H9 (cell line): ENCODE measurements at regions not wholly inside any gene's neighbourhood (a gene's known extent, or its start where the extent isn't known, plus 50 kb on each side); places are given as distances from the start of the nearest gene placed in this dataset.

ENCODE experiments used
- DNase-seq: peaks from one replicate; pipeline ENCODE4 v3.0.0-alpha.2; 2017
- H2AFZ ChIP-seq: one replicate; pipeline ENCODE4 v1.6.1; 2013; ENCODE audit warnings: mild to moderate bottlenecking, low read length, control low read depth, moderate library complexity
- H2AK5ac ChIP-seq: 2 replicates; pipeline ENCODE4 v1.6.1; 2013; ENCODE audit warnings: low read length, control low read depth, mixed read lengths; ENCODE audit not compliant: insufficient read length
- H2BK120ac ChIP-seq: one replicate; pipeline ENCODE4 v1.6.1; 2013; ENCODE audit warnings: low read depth, mild to moderate bottlenecking, low read length, control low read depth, inconsistent platforms; ENCODE audit not compliant: poor library complexity, severe bottlenecking
- H2BK12ac ChIP-seq: 2 replicates; pipeline ENCODE4 v1.6.1; 2013; ENCODE audit warnings: low read length, control low read depth, mixed read lengths, low read depth; ENCODE audit not compliant: insufficient read length
- H2BK15ac ChIP-seq: 2 replicates; pipeline ENCODE4 v1.6.1; 2013; ENCODE audit warnings: low read depth, low read length, control low read depth
- H2BK20ac ChIP-seq: one replicate; pipeline ENCODE4 v1.6.1; 2013; ENCODE audit warnings: low read depth, mild to moderate bottlenecking, low read length, control low read depth, inconsistent platforms; ENCODE audit not compliant: poor library complexity, severe bottlenecking
- H2BK5ac ChIP-seq: 2 replicates; pipeline ENCODE4 v1.6.1; 2013; ENCODE audit warnings: low read length, control low read depth, mixed read lengths; ENCODE audit not compliant: insufficient read length
- H3K14ac ChIP-seq: 2 replicates; pipeline ENCODE4 v1.6.1; 2013; ENCODE audit warnings: low read length, control low read depth; ENCODE audit not compliant: insufficient read depth
- H3K18ac ChIP-seq: 2 replicates; pipeline ENCODE4 v1.6.1; 2013; ENCODE audit warnings: low read depth, mild to moderate bottlenecking, mixed read lengths, low read length, control low read depth; ENCODE audit not compliant: insufficient read length
- H3K23ac ChIP-seq: 2 replicates; pipeline ENCODE4 v1.6.1; 2013; ENCODE audit warnings: low read length, control low read depth, mixed read lengths, low read depth; ENCODE audit not compliant: insufficient read length
- H3K23me2 ChIP-seq: 2 replicates; pipeline ENCODE4 v1.6.1; 2013; ENCODE audit warnings: low read depth, mild to moderate bottlenecking, mixed read lengths, low read length, control low read depth; ENCODE audit not compliant: insufficient read length, poor library complexity, severe bottlenecking
- H3K27ac ChIP-seq: 2 replicates; pipeline ENCODE4 v1.5.1; 2013; ENCODE audit warnings: low read length, control low read depth, mixed read lengths, low read depth; ENCODE audit not compliant: insufficient read length
- H3K27me3 ChIP-seq: 2 replicates; pipeline ENCODE4 v1.6.1; 2013; ENCODE audit warnings: low read length, control low read depth, inconsistent platforms; ENCODE audit not compliant: insufficient read depth
- H3K4ac ChIP-seq: 2 replicates; pipeline ENCODE4 v1.6.1; 2013; ENCODE audit warnings: low read depth, mild to moderate bottlenecking, control low read depth, inconsistent platforms, low read length, moderate library complexity
- H3K4me1 ChIP-seq: 2 replicates; pipeline ENCODE4 v1.6.1; 2013; ENCODE audit warnings: low read length, control low read depth, inconsistent platforms; ENCODE audit not compliant: insufficient read depth
- H3K4me2 ChIP-seq: 2 replicates; pipeline ENCODE4 v1.6.1; 2013; ENCODE audit warnings: low read length, control low read depth, mixed read lengths; ENCODE audit not compliant: insufficient read length, insufficient read depth
- H3K56ac ChIP-seq: 2 replicates; pipeline ENCODE4 v1.6.1; 2013; ENCODE audit warnings: low read depth, mild to moderate bottlenecking, mixed read lengths, low read length, control low read depth; ENCODE audit not compliant: insufficient read length
- H3K79me1 ChIP-seq: 2 replicates; pipeline ENCODE4 v1.6.1; 2013; ENCODE audit warnings: low read depth, mild to moderate bottlenecking, moderate library complexity, low read length, control low read depth, inconsistent platforms; ENCODE audit not compliant: insufficient read depth, poor library complexity, severe bottlenecking
- H3K79me2 ChIP-seq: 2 replicates; pipeline ENCODE4 v1.6.1; 2013; ENCODE audit warnings: low read length, control low read depth, inconsistent platforms; ENCODE audit not compliant: insufficient read depth
- H3K9ac ChIP-seq: 2 replicates; pipeline ENCODE4 v1.6.1; 2013; ENCODE audit warnings: low read length, control low read depth, mixed read lengths; ENCODE audit not compliant: insufficient read length; ENCODE audit errors: extremely low read depth
- H3K9me3 ChIP-seq: one replicate; pipeline ENCODE4 v1.6.1; 2013; ENCODE audit warnings: low read depth, low read length, inconsistent platforms; ENCODE audit not compliant: control insufficient read depth
- H3T11ph ChIP-seq: one replicate; pipeline ENCODE4 v1.6.1; 2013; ENCODE audit warnings: mild to moderate bottlenecking, low read length, control low read depth, inconsistent platforms
- H4K20me1 ChIP-seq: one replicate; pipeline ENCODE4 v1.6.1; 2013; ENCODE audit not compliant: control insufficient read depth, insufficient read length, insufficient read depth
- H4K5ac ChIP-seq: 2 replicates; pipeline ENCODE4 v1.6.1; 2013; ENCODE audit warnings: low read depth, mild to moderate bottlenecking, mixed read lengths, low read length, control low read depth; ENCODE audit not compliant: insufficient read length
- H4K8ac ChIP-seq: replicated peaks from 2 replicates; pipeline ENCODE4 v1.6.1; 2013; ENCODE audit warnings: low read length, control low read depth, mixed read lengths, low read depth; ENCODE audit not compliant: insufficient read length
- H4K91ac ChIP-seq: 2 replicates; pipeline ENCODE4 v1.6.1; 2013; ENCODE audit warnings: low read depth, mild to moderate bottlenecking, moderate library complexity, mixed read lengths, low read length, control low read depth; ENCODE audit not compliant: insufficient read length
- H3K27ac Mint-ChIP-seq, 3 experiments: 2 replicates in 2 of 3; 3 replicates in 1 of 3; pipeline ENCODE4 v1.8.0; 2020 to 2021; ENCODE audit warnings: mixed read lengths in 3 of 3, mild to moderate bottlenecking in 1 of 3, moderate library complexity in 1 of 3
- H3K27me3 Mint-ChIP-seq: 2 replicates; pipeline ENCODE4 v1.8.0; 2021; ENCODE audit warnings: low read depth, mild to moderate bottlenecking, moderate library complexity, mixed read lengths
- H3K36me3 Mint-ChIP-seq, 3 experiments: 2 replicates in 2 of 3; 3 replicates in 1 of 3; pipeline ENCODE4 v1.8.0; 2020 to 2021; ENCODE audit warnings: low read depth in 3 of 3, mixed read lengths in 3 of 3; ENCODE audit not compliant: insufficient read depth in 1 of 3
- H3K4me1 Mint-ChIP-seq, 2 experiments: 2 replicates each; pipeline ENCODE4 v1.8.0; 2020; ENCODE audit warnings: mixed read lengths in 2 of 2
- H3K4me3 Mint-ChIP-seq, 2 experiments: 2 replicates in 1 of 2; 3 replicates in 1 of 2; pipeline ENCODE4 v1.8.0; 2020 to 2021; ENCODE audit warnings: mild to moderate bottlenecking in 2 of 2, mixed read lengths in 2 of 2, moderate library complexity in 1 of 2
- H3K9me3 Mint-ChIP-seq, 2 experiments: 2 replicates in 1 of 2; 3 replicates in 1 of 2; pipeline ENCODE4 v1.8.0; 2020; ENCODE audit warnings: mild to moderate bottlenecking in 2 of 2, mixed read lengths in 2 of 2, moderate library complexity in 1 of 2
- CTCF ChIP-seq: fragments of 200-600 bp; sonication (generic); conservative IDR thresholded peaks from 3 replicates; pipeline ENCODE4 v1.8.0; 2021; ENCODE audit warnings: antibody characterized with exemption, mild to moderate bottlenecking
- WGBS: extraction: QIAGEN DNeasy Blood & Tissue Kit; methylation state at CpG from one replicate; pipeline ENCODE4 v1.1.7; 2013; ENCODE audit warnings: missing lambda C conversion rate, low lambda C conversion rate, mixed read lengths; ENCODE audit not compliant: insufficient read length; ENCODE audit errors: extremely low coverage; 5-methylcytosine and 5-hydroxymethylcytosine counted together

- Histone ChIP-seq H3K27me3 (no peaks in the 10 kb centered on the region), H3K23me2 (no peaks in the 10 kb centered on the region), H4K91ac (no peak overlapping the region), H3K14ac (no peak overlapping the region), H3K27ac (no peak overlapping the region), H3K79me1 (no peaks in the 10 kb centered on the region), H4K5ac (no peak overlapping the region), H3K79me2 (no peaks in the 10 kb centered on the region), H3K23ac (no peak overlapping the region), H4K20me1 (no peaks in the 10 kb centered on the region), H2BK12ac (no peak overlapping the region), H2BK5ac (no peak overlapping the region), H3T11ph (no peak overlapping the region), H2AFZ (no peak overlapping the region), H3K4me2 (no peak overlapping the region), H2AK5ac (no peak overlapping the region), H3K56ac (no peak overlapping the region), H4K8ac (no peak overlapping the region), H3K9ac (no peak overlapping the region), H3K4ac (no peak overlapping the region), H3K9me3 (no peaks in the 10 kb centered on the region), H3K4me1 (no peaks in the 10 kb centered on the region), H2BK20ac (no peak overlapping the region), H2BK120ac (no peak overlapping the region), H3K18ac (no peak overlapping the region), H2BK15ac (no peak overlapping the region)
- DNase-seq: no peak
- WGBS: no CpG with 5 or more reads among the region's 5 CpGs
- H3K4me3 Mint-ChIP-seq: no peak overlapping the region
- no peak overlapping the region for H3K27ac Mint-ChIP-seq
- H3K4me1 Mint-ChIP-seq: peaks cover 8 to 9% of the 10 kb centered on the region in 2 experiments
- no peaks in the 10 kb centered on the region for H3K27me3 Mint-ChIP-seq
- H3K36me3 Mint-ChIP-seq: peaks cover 3 to 9% (median 5%) of the 10 kb centered on the region in 3 experiments; a peak in 6 of 7 replicates
- TF ChIP-seq CTCF: no peak
- H3K9me3 Mint-ChIP-seq: peaks cover 4% of the 10 kb centered on the region in 2 experiments; a peak in 3 of 5 replicates
Measured at GRCh38 chr4:189083769-189084168, 856.9 kb upstream of the FRG1 start.
